ENCODE measurements at regions not wholly inside any gene's neighbourhood (a gene's known extent, or its start where the extent isn't known, plus 50 kb on each side); places are given as distances from the start of the nearest gene placed in this dataset.

DNA sequence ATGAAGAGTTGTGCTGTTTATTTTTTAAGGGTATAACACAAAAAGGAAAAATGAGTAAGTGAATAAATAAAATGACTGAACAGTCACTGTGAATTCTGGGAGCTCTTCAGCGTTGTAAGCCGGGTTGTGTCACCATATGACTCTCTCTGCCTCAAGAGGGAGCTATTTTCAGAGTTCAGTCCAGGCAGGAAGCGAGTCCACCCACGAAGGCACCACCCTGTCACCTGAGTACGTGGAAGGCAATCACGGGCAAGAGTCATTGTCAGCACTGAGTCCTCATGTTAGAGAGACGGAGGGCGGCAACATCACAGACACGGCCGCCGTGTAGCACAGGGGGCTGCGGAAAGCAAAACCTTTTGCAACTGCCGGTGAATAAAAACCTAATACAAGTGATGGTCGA, 227.6 kb downstream of the UTP18 start:
- no peak for DNase-seq (ENCODE audit: low read depth)

- no peak for DNase-seq (ENCODE audit: low read depth)
Measured at GRCh38 chr17:51491416-51491815, 231.1 kb downstream of the UTP18 start.

- DNase-seq (ENCODE audit: low read depth): no peak
Measured at GRCh38 chr17:51493206-51493605, 232.9 kb downstream of the UTP18 start.

DNA sequence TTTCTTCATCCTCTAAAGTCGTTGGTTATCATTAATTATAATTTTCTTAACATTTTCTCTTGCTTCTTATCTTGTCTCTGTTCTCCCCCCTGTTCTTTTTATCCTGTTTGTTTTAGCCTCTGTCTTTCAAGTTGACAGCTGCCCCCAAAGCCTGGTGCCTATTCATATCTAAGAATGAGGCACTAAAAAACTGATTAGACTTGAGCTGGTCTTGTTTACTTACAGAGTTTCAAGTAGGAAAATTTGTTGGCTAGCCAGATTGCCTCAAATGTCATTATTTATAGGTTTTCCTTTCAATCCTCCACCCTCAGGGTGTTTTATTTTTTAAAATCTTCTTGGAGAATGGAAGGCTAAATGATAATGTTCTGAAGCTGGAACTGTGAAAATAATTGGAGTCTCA, 236.0 kb downstream of the UTP18 start:
- no peak for DNase-seq (ENCODE audit: low read depth)

DNA sequence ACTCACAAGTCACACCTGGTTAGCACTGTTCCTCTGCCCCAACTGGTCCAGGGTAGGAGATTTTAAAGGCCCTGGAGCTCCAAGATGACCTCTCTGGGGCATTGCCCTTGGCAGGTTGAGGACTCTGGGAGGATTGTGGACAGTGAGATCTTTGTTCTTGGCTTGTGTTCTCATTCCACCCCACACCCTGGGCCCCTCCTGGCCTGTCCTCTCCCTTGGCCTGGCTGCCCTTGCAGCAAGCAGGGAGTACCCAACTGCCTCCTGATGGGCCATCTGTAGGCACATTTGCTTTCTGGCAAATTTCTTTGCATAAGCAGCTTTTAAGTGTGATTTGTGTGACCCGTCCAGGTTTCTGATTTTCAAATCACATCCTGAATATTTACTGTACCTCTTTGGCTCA, 239.6 kb downstream of the UTP18 start:
- DNase-seq (ENCODE audit: low read depth): no peak

DNA sequence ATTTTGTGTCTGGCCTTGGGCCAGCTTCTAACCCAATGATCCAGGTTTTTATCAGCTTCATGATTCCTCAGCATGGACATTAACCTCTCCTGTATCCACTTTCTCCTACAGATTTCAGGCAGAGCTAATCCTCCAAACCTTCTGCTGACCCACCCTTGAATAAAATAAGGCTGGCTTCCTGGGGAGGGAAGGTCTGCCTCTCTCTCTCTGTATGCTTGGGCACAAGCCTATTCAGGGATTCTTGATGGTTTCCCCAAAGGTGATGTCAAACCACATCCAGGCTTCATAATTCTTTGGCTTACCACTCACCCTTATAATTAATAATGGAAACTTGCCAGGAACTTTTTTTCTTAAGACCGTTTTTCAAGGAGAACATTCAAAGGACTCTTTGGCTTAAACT, 240.1 kb downstream of the UTP18 start:
- DNase-seq (ENCODE audit: low read depth): no peak

DNA sequence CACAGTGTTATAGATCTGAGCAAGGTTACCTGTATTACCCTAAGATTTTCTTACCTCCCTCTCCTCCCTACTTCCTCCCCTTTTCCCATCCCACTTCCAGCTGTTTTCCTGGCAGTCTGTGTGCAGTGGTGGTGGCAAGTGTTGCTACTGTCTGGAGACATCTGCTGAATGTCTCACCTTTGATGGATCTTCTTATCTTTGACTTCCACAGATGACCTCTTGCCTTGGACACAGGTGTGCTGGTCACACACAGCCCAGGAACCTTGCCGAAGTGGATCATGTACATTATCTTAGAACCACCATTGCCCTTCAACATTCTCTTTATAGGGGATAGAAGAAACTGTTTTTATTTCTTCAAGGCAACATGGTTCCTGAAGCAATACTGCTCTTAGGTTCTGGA, 245.1 kb downstream of the UTP18 start:
- no peak for DNase-seq (ENCODE audit: low read depth)

GRCh38 chr17:51507444-51507843, 247.1 kb downstream of the UTP18 start:
- DNase-seq (ENCODE audit: low read depth): no peak

DNA sequence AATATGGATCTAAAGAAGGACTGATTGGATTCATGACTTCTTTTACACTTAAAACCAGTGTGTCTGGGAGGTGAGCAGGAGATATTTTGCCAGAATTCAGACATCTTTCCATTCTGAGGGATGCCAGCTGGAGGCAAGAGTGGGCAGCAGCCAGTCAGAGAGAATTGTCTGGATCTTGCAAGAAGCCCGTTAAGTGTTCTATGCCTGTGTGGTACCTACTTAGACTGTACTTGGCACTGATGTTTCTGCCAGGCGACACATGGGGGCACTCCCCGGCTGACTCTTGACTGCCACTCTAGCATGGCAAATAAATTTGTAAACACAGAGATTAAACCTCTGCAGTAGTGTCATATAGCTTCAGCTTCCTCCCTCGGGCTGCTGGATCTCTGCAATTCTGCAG, 247.7 kb downstream of the UTP18 start:
- no peak for DNase-seq (ENCODE audit: low read depth)

DNA sequence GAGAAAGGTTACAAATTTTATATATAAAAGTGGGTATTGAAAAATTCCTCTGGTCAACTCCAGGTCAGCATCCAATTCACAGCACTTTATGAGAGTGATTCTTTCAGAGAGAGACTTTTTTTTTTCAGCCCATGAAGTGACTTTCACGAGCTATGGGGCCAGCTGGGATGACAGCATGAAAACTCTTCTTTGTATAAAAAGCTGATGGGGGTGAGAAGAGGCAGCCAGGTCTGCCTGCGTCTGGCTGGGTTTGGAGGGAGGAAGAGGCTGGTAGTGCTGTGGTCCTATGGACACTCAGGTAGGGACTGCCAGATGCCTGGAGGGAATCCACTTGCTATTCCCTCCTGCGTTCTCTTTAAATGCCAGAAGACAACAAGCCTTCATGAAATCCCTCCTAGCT, 250.6 kb downstream of the UTP18 start:
- DNase-seq (ENCODE audit: low read depth): no peak

DNA sequence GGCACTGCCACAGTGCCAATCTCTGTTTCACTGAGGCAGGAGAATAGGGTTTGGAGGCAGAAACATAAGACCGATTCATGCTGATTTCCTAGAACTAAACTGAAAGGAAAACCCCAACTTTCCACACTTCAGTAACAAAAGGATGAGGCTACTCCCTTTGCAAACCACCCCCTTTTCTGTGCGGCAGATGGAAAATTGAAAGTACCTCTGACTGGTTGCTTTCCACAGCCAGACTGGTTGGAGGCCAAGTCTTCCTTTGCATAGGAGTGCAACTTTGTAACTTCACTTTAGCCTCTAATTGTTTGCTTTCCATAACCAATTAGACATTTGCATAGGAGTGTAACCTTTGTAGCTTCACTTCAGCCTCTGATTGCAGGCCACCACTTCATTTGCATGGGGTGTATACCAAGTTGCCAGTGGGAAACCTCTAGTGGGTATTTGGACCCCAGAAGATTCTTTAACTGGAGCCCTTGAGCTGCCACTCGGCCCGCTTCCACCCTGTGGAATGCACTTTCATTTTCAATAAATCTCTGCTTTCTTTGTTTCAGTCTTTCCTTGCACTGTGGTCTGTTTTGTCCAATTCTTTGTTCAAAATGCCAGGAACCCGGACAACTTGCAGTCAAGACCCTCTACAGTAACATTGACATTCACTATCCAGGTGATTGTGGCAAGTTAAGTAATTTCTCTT, 252.0 kb downstream of the UTP18 start:
- no peak for DNase-seq (ENCODE audit: low read depth)

GRCh38 chr17:51516924-51517323, 256.6 kb downstream of the UTP18 start:
- no peak for DNase-seq (ENCODE audit: low read depth)

DNA sequence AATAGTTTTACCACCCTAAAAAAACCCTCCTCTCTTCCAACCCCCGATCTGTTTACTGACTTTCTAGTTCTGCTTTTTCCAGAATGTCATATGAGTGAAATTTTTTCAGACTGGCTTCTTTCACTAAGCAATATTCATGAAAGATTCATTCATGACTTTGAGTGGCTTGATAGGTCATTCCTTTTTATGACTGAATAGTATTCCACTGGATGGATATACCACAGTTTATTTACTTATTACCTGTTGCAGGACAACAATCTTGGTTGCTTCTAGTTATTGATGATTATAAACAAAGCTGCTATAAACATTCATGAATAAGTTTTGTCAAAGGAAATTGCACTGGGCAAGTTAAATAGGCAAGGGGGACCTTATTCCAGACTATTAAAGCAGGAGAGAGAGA, 264.2 kb downstream of the UTP18 start:
- DNase-seq (ENCODE audit: low read depth): no peak

GRCh38 chr17:51526507-51526906, 266.2 kb downstream of the UTP18 start:
- DNase-seq (ENCODE audit: low read depth): no peak

DNA sequence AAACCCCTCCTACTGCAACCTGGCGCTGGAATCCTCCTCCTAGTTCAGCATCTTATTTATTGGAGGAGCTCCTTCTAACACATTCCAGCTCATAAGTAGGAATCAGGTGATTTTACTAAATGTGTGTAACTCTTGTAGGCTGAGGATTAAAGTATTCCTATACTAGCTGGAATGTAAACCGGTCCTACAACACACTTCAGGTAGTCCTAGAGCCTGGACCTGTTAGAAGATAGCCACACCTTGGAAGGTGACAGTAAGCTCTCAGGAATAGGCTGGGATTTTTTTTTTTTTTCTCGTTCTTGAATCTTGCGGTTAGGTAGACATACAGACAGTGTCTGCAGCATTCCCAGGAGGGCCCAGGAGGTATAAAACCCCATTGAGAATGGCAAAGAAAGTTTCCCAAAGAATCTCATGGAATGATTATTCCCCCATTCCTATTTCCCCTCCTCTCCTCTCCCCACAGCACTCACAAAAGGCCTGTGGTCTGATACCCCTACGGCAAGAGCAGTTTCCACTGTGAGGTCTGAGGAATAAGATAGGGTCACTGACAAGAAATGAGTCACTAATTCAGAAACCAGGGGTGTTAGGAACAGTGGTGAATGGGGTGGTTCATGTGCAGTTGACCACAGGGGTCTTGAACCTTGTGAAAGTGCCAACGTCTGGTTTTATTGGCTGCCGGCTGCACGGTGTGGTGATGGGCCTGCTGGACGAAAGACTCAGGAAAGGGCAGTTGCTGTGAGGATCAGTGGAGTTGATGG, 267.1 kb downstream of the UTP18 start:
- DNase-seq (ENCODE audit: low read depth): no peak

DNA sequence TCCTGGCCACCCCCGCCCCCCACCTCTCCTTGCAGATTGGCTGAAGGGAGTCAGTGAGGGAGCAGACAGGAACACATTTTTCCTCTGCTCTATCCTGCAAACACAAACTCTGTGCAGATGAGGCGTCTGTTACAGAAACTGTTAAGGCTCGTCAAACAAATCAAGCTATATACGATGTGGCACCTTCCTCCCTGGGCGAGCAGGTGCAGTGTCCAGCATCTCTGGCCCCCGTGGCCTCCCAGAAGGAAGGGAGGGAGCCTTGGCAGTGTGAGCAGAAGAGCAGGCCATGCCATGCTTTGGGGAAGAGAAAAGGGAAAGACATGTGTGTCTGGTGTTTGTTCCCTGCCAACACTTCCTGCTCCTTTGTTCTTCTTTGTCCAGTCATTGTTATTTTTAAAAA, 267.8 kb downstream of the UTP18 start:
- no peak for DNase-seq (ENCODE audit: low read depth)

- no peak for DNase-seq (ENCODE audit: low read depth)
Measured at GRCh38 chr17:51533219-51533618, 272.9 kb downstream of the UTP18 start.

DNA sequence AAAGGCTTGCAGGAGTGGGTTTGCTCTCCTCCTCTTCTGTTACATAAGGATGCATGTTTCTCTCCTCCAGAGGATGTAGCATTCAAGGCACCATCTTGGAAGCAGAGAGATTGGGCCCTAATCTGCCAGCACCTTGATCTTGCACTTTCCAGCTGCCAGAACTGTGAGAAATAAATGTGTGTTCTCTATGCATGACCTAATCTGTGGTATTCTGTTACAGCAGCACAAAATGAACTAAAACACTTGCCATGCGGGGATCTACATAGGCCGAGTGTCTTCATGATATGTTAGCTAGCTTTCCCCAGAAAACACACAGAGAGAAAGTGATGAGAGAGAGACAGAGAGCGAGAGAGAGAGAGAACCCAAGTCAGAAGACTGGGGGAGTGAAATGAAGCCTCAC, 273.5 kb downstream of the UTP18 start:
- no peak for DNase-seq (ENCODE audit: low read depth)

GRCh38 chr17:51536627-51537026, 276.3 kb downstream of the UTP18 start:
- DNase-seq (ENCODE audit: low read depth): no peak

- DNase-seq (ENCODE audit: low read depth): no peak
Measured at GRCh38 chr17:51537996-51538550, 277.7 kb downstream of the UTP18 start.

- DNase-seq (ENCODE audit: low read depth): no peak
Measured at GRCh38 chr17:51540151-51540550, 279.8 kb downstream of the UTP18 start.

GRCh38 chr17:51541215-51541614, 280.9 kb downstream of the UTP18 start:
- DNase-seq (ENCODE audit: low read depth): no peak

GRCh38 chr17:51546114-51546513, 285.8 kb downstream of the UTP18 start:
- no peak for DNase-seq (ENCODE audit: low read depth)

DNA sequence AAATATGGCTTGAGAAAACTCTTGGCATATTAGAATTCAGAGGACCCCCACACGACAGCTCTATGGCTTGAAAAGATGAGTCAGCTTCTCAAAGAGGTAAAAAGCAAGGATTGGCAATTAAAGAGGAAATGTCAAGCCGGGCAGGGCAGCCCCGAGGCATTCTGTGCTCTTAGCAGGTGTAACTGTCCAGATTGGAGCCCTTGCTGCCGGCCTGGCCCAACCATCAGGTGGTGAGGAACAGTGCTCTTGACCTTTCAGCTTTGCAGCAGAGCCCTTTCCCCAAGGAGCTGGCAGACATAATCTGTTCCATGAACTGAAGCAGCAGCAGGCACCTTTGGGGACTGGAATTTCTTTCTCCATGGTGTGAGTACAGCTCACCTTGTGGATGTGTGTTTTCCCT, 287.8 kb downstream of the UTP18 start:
- no peak for DNase-seq (ENCODE audit: low read depth)

Measured in T-helper 22 cell (primary cell).